HL-60 (cell line): ENCODE measurements at regions not wholly inside any gene's neighbourhood (a gene's known extent, or its start where the extent isn't known, plus 50 kb on each side); places are given as distances from the start of the nearest gene placed in this dataset.

Source experiments
- GABPA ChIP-seq: IDR thresholded peaks from 2 replicates; pipeline ENCODE4 v1.6.1; 2012; ENCODE audit warnings: low read depth
- POLR2AphosphoS5 ChIP-seq: IDR thresholded peaks from 2 replicates; pipeline ENCODE4 v1.6.1; 2012; ENCODE audit warnings: low read depth
- REST ChIP-seq: IDR thresholded peaks from 2 replicates; pipeline ENCODE4 v1.6.1; 2012; ENCODE audit warnings: low read depth; ENCODE audit not compliant: insufficient replicate concordance
- SPI1 ChIP-seq: IDR thresholded peaks from 2 replicates; pipeline ENCODE4 v1.6.1; 2012; ENCODE audit warnings: low read depth, mild to moderate bottlenecking, borderline replicate concordance
- TF ChIP-seq, protein P1 (sequence below): IDR thresholded peaks from one replicate; pipeline ENCODE4 v1.5.1; 2011; ENCODE audit warnings: low read length, control low read depth, inconsistent platforms; ENCODE audit not compliant: insufficient read depth

DNA sequence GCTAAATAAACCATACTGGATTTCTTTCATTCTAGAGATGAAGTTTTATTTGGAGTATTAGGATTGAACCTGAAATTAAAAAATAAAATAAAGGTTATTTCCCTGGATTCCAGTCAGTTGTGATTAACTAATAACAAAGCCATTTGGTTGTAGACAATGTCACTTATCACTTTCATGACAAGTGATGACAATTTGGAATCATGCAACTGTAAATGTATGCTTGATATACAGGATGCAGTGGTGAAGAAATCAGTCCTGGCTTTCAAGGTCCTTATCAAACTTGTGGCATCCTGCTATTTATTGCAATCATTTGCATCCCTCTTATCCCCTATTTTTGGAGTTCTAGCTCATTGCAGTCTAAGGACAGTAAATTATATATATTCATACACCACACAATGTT, 425.2 kb downstream of the CHL1 start:
- TF ChIP-seq POLR2AphosphoS5, result no peak
- TF ChIP-seq, protein P1, sequence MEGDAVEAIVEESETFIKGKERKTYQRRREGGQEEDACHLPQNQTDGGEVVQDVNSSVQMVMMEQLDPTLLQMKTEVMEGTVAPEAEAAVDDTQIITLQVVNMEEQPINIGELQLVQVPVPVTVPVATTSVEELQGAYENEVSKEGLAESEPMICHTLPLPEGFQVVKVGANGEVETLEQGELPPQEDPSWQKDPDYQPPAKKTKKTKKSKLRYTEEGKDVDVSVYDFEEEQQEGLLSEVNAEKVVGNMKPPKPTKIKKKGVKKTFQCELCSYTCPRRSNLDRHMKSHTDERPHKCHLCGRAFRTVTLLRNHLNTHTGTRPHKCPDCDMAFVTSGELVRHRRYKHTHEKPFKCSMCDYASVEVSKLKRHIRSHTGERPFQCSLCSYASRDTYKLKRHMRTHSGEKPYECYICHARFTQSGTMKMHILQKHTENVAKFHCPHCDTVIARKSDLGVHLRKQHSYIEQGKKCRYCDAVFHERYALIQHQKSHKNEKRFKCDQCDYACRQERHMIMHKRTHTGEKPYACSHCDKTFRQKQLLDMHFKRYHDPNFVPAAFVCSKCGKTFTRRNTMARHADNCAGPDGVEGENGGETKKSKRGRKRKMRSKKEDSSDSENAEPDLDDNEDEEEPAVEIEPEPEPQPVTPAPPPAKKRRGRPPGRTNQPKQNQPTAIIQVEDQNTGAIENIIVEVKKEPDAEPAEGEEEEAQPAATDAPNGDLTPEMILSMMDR, result no peak
- TF ChIP-seq REST, result no peak
- no peak for TF ChIP-seq SPI1
- TF ChIP-seq GABPA, result no peak
